ENCODE measurements at regions not wholly inside any gene's neighbourhood (a gene's known extent, or its start where the extent isn't known, plus 50 kb on each side); places are given as distances from the start of the nearest gene placed in this dataset.

DNA sequence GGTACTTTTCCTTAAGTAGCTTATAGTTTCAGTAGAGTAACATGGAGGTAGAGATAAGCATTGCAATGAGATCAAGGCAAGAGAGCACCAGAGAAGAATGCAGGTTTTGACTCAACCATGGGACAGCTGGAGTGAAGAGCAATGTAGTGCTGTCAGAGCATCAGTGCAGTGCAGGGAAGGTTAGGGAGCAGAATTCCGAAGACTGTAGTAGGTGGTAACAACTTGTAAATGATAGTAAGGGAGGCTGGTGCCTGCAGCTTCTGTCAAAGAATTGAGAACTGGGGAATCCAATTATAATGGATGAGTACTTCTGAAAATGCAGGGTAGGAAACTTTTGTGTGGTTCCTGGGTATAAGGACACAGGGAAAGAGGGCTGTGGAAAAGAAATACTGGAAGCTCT is 183.2 kb downstream of the KCNS3 start:
- no peak overlapping the region for H3K4me2 ChIP-seq (ENCODE audit: extremely low read depth, insufficient read depth, low read length)
- H4K20me1 ChIP-seq (ENCODE audit: control insufficient read depth, extremely low read depth, insufficient read depth, low read length) = no peaks in the 10 kb centered on the region

GRCh38 chr2:18057657-18058056 is 179.2 kb downstream of the KCNS3 start:
- no peaks in the 10 kb centered on the region for H3K36me3 ChIP-seq (ENCODE audit: control insufficient read depth, insufficient read depth, low read length)
- no peak overlapping the region for H3K4me3 ChIP-seq (replicated peaks in 1 of 4; ENCODE audit: control extremely low read depth in 1 of 4, insufficient read depth in 1 of 4, low read depth in 3 of 4, low read length in 4 of 4)
- no peaks in the 10 kb centered on the region for H3K9me3 ChIP-seq (ENCODE audit: control insufficient read depth, insufficient read depth, low read depth, low read length)
- no peak overlapping the region for H3K4me2 ChIP-seq (ENCODE audit: extremely low read depth, insufficient read depth, low read length)
- no peaks in the 10 kb centered on the region for H3K4me1 ChIP-seq (ENCODE audit: control insufficient read depth, extremely low read depth, insufficient read depth, low read length)
- H4K20me1 ChIP-seq (ENCODE audit: control insufficient read depth, extremely low read depth, insufficient read depth, low read length) = no peaks in the 10 kb centered on the region
- no peaks in the 10 kb centered on the region for H3K27me3 ChIP-seq (ENCODE audit: control insufficient read depth, insufficient read depth, low read length)
- TF ChIP-seq EZH2 (IDR thresholded peaks at IDR 0.05; ENCODE audit: low read length, missing control alignments) = no peak
- TF ChIP-seq, protein P1, sequence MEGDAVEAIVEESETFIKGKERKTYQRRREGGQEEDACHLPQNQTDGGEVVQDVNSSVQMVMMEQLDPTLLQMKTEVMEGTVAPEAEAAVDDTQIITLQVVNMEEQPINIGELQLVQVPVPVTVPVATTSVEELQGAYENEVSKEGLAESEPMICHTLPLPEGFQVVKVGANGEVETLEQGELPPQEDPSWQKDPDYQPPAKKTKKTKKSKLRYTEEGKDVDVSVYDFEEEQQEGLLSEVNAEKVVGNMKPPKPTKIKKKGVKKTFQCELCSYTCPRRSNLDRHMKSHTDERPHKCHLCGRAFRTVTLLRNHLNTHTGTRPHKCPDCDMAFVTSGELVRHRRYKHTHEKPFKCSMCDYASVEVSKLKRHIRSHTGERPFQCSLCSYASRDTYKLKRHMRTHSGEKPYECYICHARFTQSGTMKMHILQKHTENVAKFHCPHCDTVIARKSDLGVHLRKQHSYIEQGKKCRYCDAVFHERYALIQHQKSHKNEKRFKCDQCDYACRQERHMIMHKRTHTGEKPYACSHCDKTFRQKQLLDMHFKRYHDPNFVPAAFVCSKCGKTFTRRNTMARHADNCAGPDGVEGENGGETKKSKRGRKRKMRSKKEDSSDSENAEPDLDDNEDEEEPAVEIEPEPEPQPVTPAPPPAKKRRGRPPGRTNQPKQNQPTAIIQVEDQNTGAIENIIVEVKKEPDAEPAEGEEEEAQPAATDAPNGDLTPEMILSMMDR (conservative IDR thresholded peaks at IDR 0.05 in 1 of 2, IDR thresholded peaks at IDR 0.05 in 1 of 2; ENCODE audit: low read depth in 1 of 2, low read length in 2 of 2) = no peak
- H3K9ac ChIP-seq (ENCODE audit: insufficient read depth, low read length) = no peak overlapping the region
- DNase-seq (ENCODE audit: low read depth in 2 of 2) = no peak
- no peak overlapping the region for H3K27ac ChIP-seq (ENCODE audit: insufficient read depth, low read length)
- no peaks in the 10 kb centered on the region for H3K79me2 ChIP-seq (ENCODE audit: control insufficient read depth, insufficient read depth, low read length)
- no peak overlapping the region for H2AFZ ChIP-seq (ENCODE audit: low read length)

More for the DNA sequence above, 183.2 kb downstream of the KCNS3 start:
- Histone ChIP-seq H3K27me3 (ENCODE audit: control insufficient read depth, insufficient read depth, low read length) (no peaks in the 10 kb centered on the region), H3K36me3 (ENCODE audit: control insufficient read depth, insufficient read depth, low read length) (no peaks in the 10 kb centered on the region), H3K9me3 (ENCODE audit: control insufficient read depth, insufficient read depth, low read depth, low read length) (no peaks in the 10 kb centered on the region), H3K4me3 (replicated peaks in 1 of 4; ENCODE audit: control extremely low read depth in 1 of 4, insufficient read depth in 1 of 4, low read depth in 3 of 4, low read length in 4 of 4) (no peak overlapping the region), H3K79me2 (ENCODE audit: control insufficient read depth, insufficient read depth, low read length) (no peaks in the 10 kb centered on the region), H3K27ac (ENCODE audit: insufficient read depth, low read length) (no peak overlapping the region), H3K4me1 (ENCODE audit: control insufficient read depth, extremely low read depth, insufficient read depth, low read length) (peaks cover 6% of the 10 kb centered on the region), H3K9ac (ENCODE audit: insufficient read depth, low read length) (no peak overlapping the region), H2AFZ (ENCODE audit: low read length) (no peak overlapping the region)
- DNase-seq (ENCODE audit: low read depth in 2 of 2) = no peak
- TF ChIP-seq EZH2 (IDR thresholded peaks at IDR 0.05; ENCODE audit: low read length, missing control alignments) = no peak
- TF ChIP-seq, protein P1 (conservative IDR thresholded peaks at IDR 0.05 in 1 of 2, IDR thresholded peaks at IDR 0.05 in 1 of 2; ENCODE audit: low read depth in 1 of 2, low read length in 2 of 2) = no peak

DNA sequence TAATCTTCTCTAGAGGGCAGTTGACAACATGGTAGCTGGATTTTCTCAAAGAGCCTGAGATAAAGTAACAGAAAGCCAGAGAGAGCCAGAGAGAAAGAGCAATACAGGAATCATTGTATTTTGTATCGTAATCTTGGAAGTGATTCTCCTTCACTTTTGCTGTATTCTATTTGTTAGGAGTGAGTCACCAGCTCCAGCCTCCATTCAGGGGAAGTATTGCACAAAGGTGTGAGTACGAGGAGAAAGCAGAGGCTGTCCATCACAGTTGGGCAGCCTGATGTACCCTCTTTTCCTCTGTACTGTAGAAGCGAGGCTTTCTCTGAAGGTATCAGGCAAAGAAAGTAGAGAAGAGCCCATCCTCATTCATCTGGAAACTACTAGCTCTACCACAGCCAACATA is 176.8 kb downstream of the KCNS3 start:
- H3K9me3 ChIP-seq (ENCODE audit: control insufficient read depth, insufficient read depth, low read depth, low read length) = no peaks in the 10 kb centered on the region
- H3K4me3 ChIP-seq (replicated peaks in 1 of 4; ENCODE audit: control extremely low read depth in 1 of 4, insufficient read depth in 1 of 4, low read depth in 3 of 4, low read length in 4 of 4) = no peak overlapping the region
- no peak overlapping the region for H3K4me2 ChIP-seq (ENCODE audit: extremely low read depth, insufficient read depth, low read length)
- no peak for DNase-seq (ENCODE audit: low read depth in 2 of 2)
- H3K4me1 ChIP-seq (ENCODE audit: control insufficient read depth, extremely low read depth, insufficient read depth, low read length) = no peaks in the 10 kb centered on the region
- no peaks in the 10 kb centered on the region for H4K20me1 ChIP-seq (ENCODE audit: control insufficient read depth, extremely low read depth, insufficient read depth, low read length)
- TF ChIP-seq EZH2 (IDR thresholded peaks at IDR 0.05; ENCODE audit: low read length, missing control alignments) = no peak
- TF ChIP-seq, protein P1 (conservative IDR thresholded peaks at IDR 0.05 in 1 of 2, IDR thresholded peaks at IDR 0.05 in 1 of 2; ENCODE audit: low read depth in 1 of 2, low read length in 2 of 2) = no peak
- no peak overlapping the region for H3K27ac ChIP-seq (ENCODE audit: insufficient read depth, low read length)
- H3K36me3 ChIP-seq (ENCODE audit: control insufficient read depth, insufficient read depth, low read length) = no peaks in the 10 kb centered on the region
- no peak overlapping the region for H2AFZ ChIP-seq (ENCODE audit: low read length)
- no peaks in the 10 kb centered on the region for H3K27me3 ChIP-seq (ENCODE audit: control insufficient read depth, insufficient read depth, low read length)
- no peaks in the 10 kb centered on the region for H3K79me2 ChIP-seq (ENCODE audit: control insufficient read depth, insufficient read depth, low read length)
- no peak overlapping the region for H3K9ac ChIP-seq (ENCODE audit: insufficient read depth, low read length)

Measured in fibroblast of lung (primary cell).